Activated CD8-positive, alpha-beta T cell treated with anti-CD3 and anti-CD28 coated beads for 36 hours (primary cell): ENCODE measurements at regions not wholly inside any gene's neighbourhood (a gene's known extent, or its start where the extent isn't known, plus 50 kb on each side); places are given as distances from the start of the nearest gene placed in this dataset.

Experiments used
- ATAC-seq: fragments of 200-7000 bp; cut with Tn5 transposase; one replicate; pipeline ENCODE4 v1.10.0; 2021; ENCODE audit warnings: mild to moderate bottlenecking, moderate library complexity
- CTCF ChIA-PET: fragments of 350-600 bp; sonication (Branson Sonifier 250); formaldehyde crosslinking; loops from one replicate; lab custom pipeline; 2021; ENCODE audit warnings: antibody characterized with exemption; lab: Charles Lee
- POLR2A ChIA-PET: fragments of 350-600 bp; sonication (Branson Sonifier 250); formaldehyde crosslinking; loops from one replicate; lab custom pipeline; 2021; ENCODE audit warnings: antibody characterized with exemption; lab: Charles Lee
- DNase-seq: peaks from one replicate; pipeline ENCODE4 v3.0.0-alpha.2; 2020
- H3K27ac Mint-ChIP-seq: one replicate; pipeline ENCODE4 v1.8.0; 2021; ENCODE audit warnings: mild to moderate bottlenecking, mixed read lengths
- H3K27me3 Mint-ChIP-seq: one replicate; pipeline ENCODE4 v1.8.0; 2021; ENCODE audit warnings: mixed read lengths
- H3K36me3 Mint-ChIP-seq: one replicate; pipeline ENCODE4 v1.8.0; 2021; ENCODE audit warnings: low read depth, mixed read lengths
- H3K4me1 Mint-ChIP-seq: one replicate; pipeline ENCODE4 v1.8.0; 2021; ENCODE audit warnings: low read depth, mixed read lengths
- H3K4me3 Mint-ChIP-seq: one replicate; pipeline ENCODE4 v1.8.0; 2021; ENCODE audit warnings: mild to moderate bottlenecking, moderate library complexity, mixed read lengths
- H3K9me3 Mint-ChIP-seq: one replicate; pipeline ENCODE4 v1.8.0; 2021; ENCODE audit warnings: mixed read lengths
- CTCF ChIP-seq: fragments of 200-600 bp; IDR thresholded peaks from one replicate; pipeline ENCODE4 v1.8.0; 2022; ENCODE audit warnings: antibody characterized with exemption, mild to moderate bottlenecking
- intact Hi-C: fragments of 100-400 bp; cut with micrococcal nuclease; formaldehyde crosslinking; loops from one replicate; pipeline ENCODE4 v1.10.0; 2022

- peaks cover 3% of the 10 kb centered on the region for H3K27me3 Mint-ChIP-seq
- peak overlapping the region; percentile 64 for H3K27ac Mint-ChIP-seq
- peak; percentile 71 for DNase-seq
- peaks cover 6% of the 10 kb centered on the region for H3K4me1 Mint-ChIP-seq
- no peak overlapping the region for H3K4me3 Mint-ChIP-seq
- POLR2A ChIA-PET: no interaction called here
- ATAC-seq: peak; percentile 93
- TF ChIP-seq CTCF: no peak
- CTCF ChIA-PET: interaction anchor here (0.8 to 1.7 kb wide), 6 partner anchors 10 to 347 kb away, joined by 3 to 5 read pairs (median 4); no protein-coding TSS in a partner anchor
- intact Hi-C loops: no loop called here
- no peaks in the 10 kb centered on the region for H3K36me3 Mint-ChIP-seq
- H3K9me3 Mint-ChIP-seq: no peaks in the 10 kb centered on the region
Observed at GRCh38 chr10:30736685-30737232, 107.2 kb upstream of the LYZL2 start.

GRCh38 chr10:30734901-30735300 lies 105.3 kb upstream of the LYZL2 start:
- no peaks in the 10 kb centered on the region for H3K9me3 Mint-ChIP-seq
- no peak for ATAC-seq
- no peak overlapping the region for H3K4me3 Mint-ChIP-seq
- TF ChIP-seq CTCF: no peak
- no peak overlapping the region for H3K27ac Mint-ChIP-seq
- intact Hi-C loops: no loop called here
- H3K27me3 Mint-ChIP-seq: peaks cover 3% of the 10 kb centered on the region
- CTCF ChIA-PET: interaction anchor here (1.0 to 1.3 kb wide), 3 partner anchors 8 to 49 kb away, joined by 3 to 5 read pairs (median 3); no protein-coding TSS in a partner anchor
- no peak for DNase-seq
- POLR2A ChIA-PET: interaction anchor here (0.6 kb wide), 1 partner anchor 42 kb away, joined by 3 read pairs; no protein-coding TSS in a partner anchor
- peaks cover 6% of the 10 kb centered on the region for H3K4me1 Mint-ChIP-seq
- no peaks in the 10 kb centered on the region for H3K36me3 Mint-ChIP-seq

- H3K4me3 Mint-ChIP-seq: no peak overlapping the region
- H3K27ac Mint-ChIP-seq: no peak overlapping the region
- ChIA-PET POLR2A (interaction anchor here (0.8 kb wide), 1 partner anchor 693 kb away, joined by 3 read pairs; no protein-coding TSS in a partner anchor), CTCF (interaction anchor here (1.0 to 2.8 kb wide), 2 partner anchors 10 to 62 kb away, joined by 3 to 12 read pairs; no protein-coding TSS in a partner anchor)
- H3K27me3 Mint-ChIP-seq: peaks cover 3% of the 10 kb centered on the region
- no peak for ATAC-seq
- no peak for TF ChIP-seq CTCF
- H3K4me1 Mint-ChIP-seq: peaks cover 6% of the 10 kb centered on the region
- no peaks in the 10 kb centered on the region for H3K9me3 Mint-ChIP-seq
- no peak for DNase-seq
- intact Hi-C loops: no loop called here
- H3K36me3 Mint-ChIP-seq: no peaks in the 10 kb centered on the region
Observed at GRCh38 chr10:30732671-30733070, 103.1 kb upstream of the LYZL2 start.

GRCh38 chr10:30731963-30732362 lies 102.4 kb upstream of the LYZL2 start:
- H3K27me3 Mint-ChIP-seq: peaks cover 3% of the 10 kb centered on the region
- ATAC-seq: no peak
- no peak overlapping the region for H3K4me3 Mint-ChIP-seq
- H3K9me3 Mint-ChIP-seq: no peaks in the 10 kb centered on the region
- intact Hi-C loops: no loop called here
- no peak for DNase-seq
- no peaks in the 10 kb centered on the region for H3K36me3 Mint-ChIP-seq
- TF ChIP-seq CTCF: no peak
- POLR2A ChIA-PET: no interaction called here
- no peak overlapping the region for H3K27ac Mint-ChIP-seq
- H3K4me1 Mint-ChIP-seq: peaks cover 4% of the 10 kb centered on the region
- CTCF ChIA-PET: interaction anchor here (1.8 to 2.8 kb wide), 2 partner anchors 44 to 61 kb away, joined by 5 to 12 read pairs; no protein-coding TSS in a partner anchor

- POLR2A ChIA-PET: interaction anchor here (0.6 kb wide), 1 partner anchor 25 kb away, joined by 3 read pairs; no protein-coding TSS in a partner anchor
- Mint-ChIP-seq H3K27ac (no peak overlapping the region), H3K36me3 (no peaks in the 10 kb centered on the region), H3K4me3 (no peak overlapping the region), H3K4me1 (no peaks in the 10 kb centered on the region), H3K9me3 (no peaks in the 10 kb centered on the region), H3K27me3 (peaks cover 3% of the 10 kb centered on the region)
- CTCF ChIA-PET: interaction anchor here (0.6 to 1.7 kb wide), 4 partner anchors 11 to 961 kb away, joined by 3 to 5 read pairs (median 4); no protein-coding TSS in a partner anchor
- no peak for TF ChIP-seq CTCF
- no peak for ATAC-seq
- intact Hi-C loops: no loop called here
- DNase-seq: no peak
Observed at GRCh38 chr10:30730306-30730705, 100.8 kb upstream of the LYZL2 start.
